Sigmoid colon (tissue), 6 donors: ENCODE measurements at regions not wholly inside any gene's neighbourhood (a gene's known extent, or its start where the extent isn't known, plus 50 kb on each side); places are given as distances from the start of the nearest gene placed in this dataset.

Experiments
- DNase-seq: peaks from one replicate; pipeline ENCODE4 v3.0.0-alpha.2; 2019
- H3K27ac ChIP-seq, 4 donors: fragments of 200-600 bp; sonication (generic); one replicate each; pipeline ENCODE4 v1.5.1; 2016 to 2019; ENCODE audit warnings: mild to moderate bottlenecking in 1 of 4
- H3K27me3 ChIP-seq, 3 donors: fragments of 200-600 bp; sonication (generic); one replicate each; pipeline ENCODE4 v1.5.1; 2019; ENCODE audit warnings: mild to moderate bottlenecking in 1 of 3
- H3K36me3 ChIP-seq, 4 donors: fragments of 200-600 bp; sonication (generic); one replicate each; pipeline ENCODE4 v1.5.1; 2016 to 2019
- H3K4me1 ChIP-seq, 4 donors: fragments of 200-600 bp; sonication (generic); one replicate each; pipeline ENCODE4 v1.5.1; 2017 to 2019
- H3K4me3 ChIP-seq, 4 donors: fragments of 200-600 bp; sonication (generic); one replicate each; pipeline ENCODE4 v1.5.1; 2017 to 2019; ENCODE audit warnings: mild to moderate bottlenecking in 2 of 4, moderate library complexity in 1 of 4
- H3K9me3 ChIP-seq, 4 donors: fragments of 200-600 bp in 3 of 4; sonication (generic) in 3 of 4; one replicate each; pipeline versions ENCODE4 v1.5.1 to v1.6.1; 2013 to 2019
- EP300 ChIP-seq, 4 donors: sonication (generic); formaldehyde crosslinking; IDR thresholded peaks; one replicate each; pipeline ENCODE4 v1.6.1; 2017; ENCODE audit warnings: antibody characterized with exemption in 4 of 4
- POLR2A ChIP-seq, 2 donors: fragments of 450-650 bp; IDR thresholded peaks; one replicate each; pipeline ENCODE4 v1.6.1; 2016; ENCODE audit warnings: antibody characterized with exemption in 2 of 2, mild to moderate bottlenecking in 2 of 2, moderate library complexity in 2 of 2
- POLR2AphosphoS5 ChIP-seq, 4 donors: sonication (generic); formaldehyde crosslinking; IDR thresholded peaks; one replicate each; pipeline ENCODE4 v1.6.1; 2017; ENCODE audit warnings: antibody characterized with exemption in 4 of 4
- WGBS, 2 donors: extraction: QIAGEN DNeasy Blood & Tissue Kit; methylation state at CpG; one replicate each; pipeline ENCODE4 v1.1.7; 2013; 5-methylcytosine and 5-hydroxymethylcytosine counted together
- intact Hi-C: fragments of 100-400 bp; cut with DNase I; formaldehyde crosslinking; loops from one replicate; pipeline ENCODE4 v1.15.1; 2023
- TF ChIP-seq, protein P1 (sequence below), 4 experiments: fragments of 450-650 bp in 3 of 4; fragments of 200-600 bp in 1 of 4; IDR thresholded peaks; one replicate each; pipeline ENCODE4 v1.5.1; 2016 to 2019; ENCODE audit warnings: antibody characterized with exemption in 4 of 4, mild to moderate bottlenecking in 3 of 4, moderate library complexity in 2 of 4
- donor health status: healthy with polysubstance abuse.
- donor health status: healthy.

GRCh38 chr6:10217111-10217510, 197.8 kb downstream of the TFAP2A start:
- TF ChIP-seq, protein P1, sequence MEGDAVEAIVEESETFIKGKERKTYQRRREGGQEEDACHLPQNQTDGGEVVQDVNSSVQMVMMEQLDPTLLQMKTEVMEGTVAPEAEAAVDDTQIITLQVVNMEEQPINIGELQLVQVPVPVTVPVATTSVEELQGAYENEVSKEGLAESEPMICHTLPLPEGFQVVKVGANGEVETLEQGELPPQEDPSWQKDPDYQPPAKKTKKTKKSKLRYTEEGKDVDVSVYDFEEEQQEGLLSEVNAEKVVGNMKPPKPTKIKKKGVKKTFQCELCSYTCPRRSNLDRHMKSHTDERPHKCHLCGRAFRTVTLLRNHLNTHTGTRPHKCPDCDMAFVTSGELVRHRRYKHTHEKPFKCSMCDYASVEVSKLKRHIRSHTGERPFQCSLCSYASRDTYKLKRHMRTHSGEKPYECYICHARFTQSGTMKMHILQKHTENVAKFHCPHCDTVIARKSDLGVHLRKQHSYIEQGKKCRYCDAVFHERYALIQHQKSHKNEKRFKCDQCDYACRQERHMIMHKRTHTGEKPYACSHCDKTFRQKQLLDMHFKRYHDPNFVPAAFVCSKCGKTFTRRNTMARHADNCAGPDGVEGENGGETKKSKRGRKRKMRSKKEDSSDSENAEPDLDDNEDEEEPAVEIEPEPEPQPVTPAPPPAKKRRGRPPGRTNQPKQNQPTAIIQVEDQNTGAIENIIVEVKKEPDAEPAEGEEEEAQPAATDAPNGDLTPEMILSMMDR (IDR thresholded peaks at IDR 0.05): no peak
- Histone ChIP-seq H3K4me1 (no peaks in the 10 kb centered on the region), H3K9me3 (no peaks in the 10 kb centered on the region), H3K27ac (no peak overlapping the region), H3K36me3 (no peaks in the 10 kb centered on the region), H3K4me3 (no peak overlapping the region), H3K27me3 (no peaks in the 10 kb centered on the region)
- WGBS, 2 donors: 72 to 85% methylated on average over 5 of the region's 5 CpGs
- intact Hi-C loops: no loop called here
- no peak for DNase-seq

DNA sequence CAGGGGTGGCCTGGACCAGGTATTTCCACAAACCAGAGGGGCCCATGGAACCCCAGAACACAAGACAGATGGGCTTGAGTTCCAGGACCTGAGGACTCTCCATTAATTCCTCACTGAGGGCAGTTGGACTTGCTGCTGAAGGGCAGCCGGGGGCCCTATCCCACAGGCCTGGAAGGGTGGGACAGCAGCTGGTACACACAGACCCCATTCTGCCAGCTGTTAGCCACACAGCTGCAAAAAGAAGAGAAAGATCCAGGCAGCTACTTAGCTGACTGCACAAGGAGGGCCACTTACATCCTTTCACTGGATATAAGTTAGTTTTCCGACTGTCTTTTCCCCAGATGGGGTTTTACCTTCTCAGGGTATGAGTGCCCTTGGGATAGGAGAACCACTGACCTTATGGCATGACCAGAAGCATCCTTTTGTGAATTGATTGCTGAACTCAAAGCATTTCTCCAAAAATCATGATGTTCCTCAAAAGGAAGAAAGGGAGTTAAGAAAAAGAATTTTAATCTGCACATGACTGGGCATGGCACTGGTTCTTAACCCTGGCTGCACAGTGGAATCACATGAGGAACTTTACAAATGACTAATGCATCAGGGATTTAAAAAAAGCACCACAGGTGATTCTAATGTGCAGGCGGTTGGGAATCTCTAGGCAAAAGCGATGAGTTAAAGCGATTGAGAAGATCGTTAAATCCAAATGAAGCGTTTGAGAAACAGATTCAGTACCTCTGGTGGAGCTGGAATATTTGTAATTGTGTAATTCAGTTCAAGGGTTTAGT, 199.4 kb downstream of the TFAP2A start:
- intact Hi-C loops: no loop called here
- no peak for DNase-seq
- TF ChIP-seq POLR2A (IDR thresholded peaks at IDR 0.05) (no peak), EP300 (IDR thresholded peaks at IDR 0.05) (no peak), POLR2AphosphoS5 (IDR thresholded peaks at IDR 0.05) (no peak)
- TF ChIP-seq, protein P1 (IDR thresholded peaks at IDR 0.05): no peak
- no peak overlapping the region for H3K27ac ChIP-seq
- WGBS, 2 donors: 89 to 93% methylated on average over 7 of the region's 7 CpGs
- no peaks in the 10 kb centered on the region for H3K36me3 ChIP-seq
- no peaks in the 10 kb centered on the region for H3K4me1 ChIP-seq
- no peaks in the 10 kb centered on the region for H3K9me3 ChIP-seq
- no peaks in the 10 kb centered on the region for H3K27me3 ChIP-seq
- H3K4me3 ChIP-seq: no peak overlapping the region

GRCh38 chr6:10210052-10210451, 204.8 kb downstream of the TFAP2A start:
- H3K27me3 ChIP-seq: no peaks in the 10 kb centered on the region
- H3K27ac ChIP-seq: no peak overlapping the region
- DNase-seq: no peak
- no peaks in the 10 kb centered on the region for H3K9me3 ChIP-seq
- WGBS, 2 donors: 33 to 55% methylated on average over 2 of the region's 2 CpGs
- TF ChIP-seq POLR2AphosphoS5 (IDR thresholded peaks at IDR 0.05): no peak
- H3K36me3 ChIP-seq: no peaks in the 10 kb centered on the region
- intact Hi-C loops: no loop called here
- H3K4me1 ChIP-seq: no peaks in the 10 kb centered on the region
- H3K4me3 ChIP-seq: no peak overlapping the region

DNA sequence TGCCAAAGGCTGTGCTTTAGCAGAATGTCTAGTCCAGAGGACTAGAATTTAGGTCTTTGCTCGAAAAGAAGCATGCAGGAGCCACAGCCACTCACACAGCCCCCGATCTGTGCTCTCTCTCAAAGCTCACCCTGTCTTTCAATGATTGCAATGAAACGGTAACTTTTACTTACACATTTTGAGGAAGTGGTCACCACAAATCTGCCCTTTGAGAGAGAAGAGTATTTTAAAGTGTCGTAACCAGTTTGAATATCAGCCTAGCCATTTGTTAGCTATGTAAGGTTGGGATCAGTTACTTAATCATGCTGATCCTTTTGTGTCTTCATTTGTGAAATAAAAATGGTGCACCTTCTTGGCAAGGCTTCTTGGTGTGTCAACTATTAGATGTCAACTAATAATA, 209.0 kb downstream of the TFAP2A start:
- no peak overlapping the region for H3K4me3 ChIP-seq
- intact Hi-C loops: no loop called here
- H3K9me3 ChIP-seq: no peaks in the 10 kb centered on the region
- no peaks in the 10 kb centered on the region for H3K27me3 ChIP-seq
- H3K36me3 ChIP-seq: no peaks in the 10 kb centered on the region
- H3K4me1 ChIP-seq: no peaks in the 10 kb centered on the region
- TF ChIP-seq EP300 (IDR thresholded peaks at IDR 0.05) (no peak), POLR2A (IDR thresholded peaks at IDR 0.05) (no peak), POLR2AphosphoS5 (IDR thresholded peaks at IDR 0.05) (no peak)
- TF ChIP-seq, protein P1 (IDR thresholded peaks at IDR 0.05): no peak
- no peak for DNase-seq
- WGBS, 2 donors: 40 to 53% methylated on average over 4 of the region's 4 CpGs
- H3K27ac ChIP-seq: no peak overlapping the region

- no peaks in the 10 kb centered on the region for H3K36me3 ChIP-seq
- intact Hi-C loops: no loop called here
- no peaks in the 10 kb centered on the region for H3K27me3 ChIP-seq
- no peak overlapping the region for H3K4me3 ChIP-seq
- no peak overlapping the region for H3K27ac ChIP-seq
- no peak for DNase-seq
- no peaks in the 10 kb centered on the region for H3K4me1 ChIP-seq
- WGBS, 2 donors: 69 to 72% methylated on average over 3 of the region's 3 CpGs
- no peak for TF ChIP-seq EP300 (IDR thresholded peaks at IDR 0.05)
- TF ChIP-seq, protein P1 (IDR thresholded peaks at IDR 0.05): no peak
- TF ChIP-seq POLR2A (IDR thresholded peaks at IDR 0.05): no peak
- no peak for TF ChIP-seq POLR2AphosphoS5 (IDR thresholded peaks at IDR 0.05)
- no peaks in the 10 kb centered on the region for H3K9me3 ChIP-seq
These were observed 209.8 kb downstream of the TFAP2A start for GRCh38 chr6:10205120-10205519.
